DMS 273 treated with DMSO at 0.1 percent for 48 hours (cell line): ENCODE measurements at regions not wholly inside any gene's neighbourhood (a gene's known extent, or its start where the extent isn't known, plus 50 kb on each side); places are given as distances from the start of the nearest gene placed in this dataset.

Experiments
- DNase-seq: peaks from one replicate; lab custom pipeline; 2025; lab: John Stamatoyannopoulos, UW

GRCh38 chr6:37105148-37106050, 64.6 kb upstream of the PIM1 start:
- no peak for DNase-seq

- DNase-seq: no peak
Observed at GRCh38 chr6:37106051-37106363, 63.9 kb upstream of the PIM1 start.

DNA sequence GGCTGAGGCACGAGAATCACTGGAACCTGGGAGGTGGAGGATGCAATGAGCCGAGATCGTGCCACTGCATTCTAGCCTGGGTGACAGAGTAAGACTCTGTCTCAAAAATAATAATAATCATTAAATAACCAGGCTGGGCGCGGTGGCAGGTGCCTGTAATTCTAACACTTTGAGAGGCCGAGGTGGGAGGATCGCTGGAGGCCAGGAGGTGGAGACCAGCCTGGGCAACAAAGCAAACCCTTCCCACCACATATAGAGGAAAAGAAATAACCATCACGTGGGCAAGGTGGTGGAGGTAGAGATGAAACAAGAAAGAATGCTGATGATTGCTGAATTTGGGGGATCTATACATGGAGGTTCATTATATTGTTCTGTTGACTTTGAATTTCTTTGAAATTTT, 63.4 kb upstream of the PIM1 start:
- DNase-seq: no peak

DNA sequence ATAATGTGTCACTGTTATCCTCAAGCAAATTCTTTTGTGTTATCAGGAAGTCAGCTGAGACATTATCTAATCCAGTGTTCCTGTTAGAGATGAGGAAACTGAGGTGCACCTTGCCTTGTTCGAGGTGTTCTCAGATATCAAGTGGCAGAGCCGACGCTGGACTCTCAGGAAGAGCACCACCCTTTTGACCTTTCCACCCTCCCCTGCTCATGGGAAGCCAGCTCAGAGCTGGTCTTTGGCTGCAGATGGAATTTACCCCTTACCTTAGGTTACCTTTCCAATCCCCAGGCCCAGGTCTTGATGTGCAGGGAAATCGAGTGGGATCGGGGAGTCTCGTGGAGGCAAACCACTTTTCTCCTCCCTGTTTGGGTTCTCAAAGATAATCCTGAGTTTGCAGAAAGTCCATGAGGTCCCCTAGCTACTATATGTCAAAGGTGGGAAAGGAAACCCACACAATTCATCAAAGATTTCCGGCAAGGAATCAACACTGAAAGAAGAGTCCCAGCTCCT, 62.9 kb upstream of the PIM1 start:
- no peak for DNase-seq

- DNase-seq: no peak
Observed at GRCh38 chr6:37109714-37110499, 60.0 kb upstream of the PIM1 start.

DNA sequence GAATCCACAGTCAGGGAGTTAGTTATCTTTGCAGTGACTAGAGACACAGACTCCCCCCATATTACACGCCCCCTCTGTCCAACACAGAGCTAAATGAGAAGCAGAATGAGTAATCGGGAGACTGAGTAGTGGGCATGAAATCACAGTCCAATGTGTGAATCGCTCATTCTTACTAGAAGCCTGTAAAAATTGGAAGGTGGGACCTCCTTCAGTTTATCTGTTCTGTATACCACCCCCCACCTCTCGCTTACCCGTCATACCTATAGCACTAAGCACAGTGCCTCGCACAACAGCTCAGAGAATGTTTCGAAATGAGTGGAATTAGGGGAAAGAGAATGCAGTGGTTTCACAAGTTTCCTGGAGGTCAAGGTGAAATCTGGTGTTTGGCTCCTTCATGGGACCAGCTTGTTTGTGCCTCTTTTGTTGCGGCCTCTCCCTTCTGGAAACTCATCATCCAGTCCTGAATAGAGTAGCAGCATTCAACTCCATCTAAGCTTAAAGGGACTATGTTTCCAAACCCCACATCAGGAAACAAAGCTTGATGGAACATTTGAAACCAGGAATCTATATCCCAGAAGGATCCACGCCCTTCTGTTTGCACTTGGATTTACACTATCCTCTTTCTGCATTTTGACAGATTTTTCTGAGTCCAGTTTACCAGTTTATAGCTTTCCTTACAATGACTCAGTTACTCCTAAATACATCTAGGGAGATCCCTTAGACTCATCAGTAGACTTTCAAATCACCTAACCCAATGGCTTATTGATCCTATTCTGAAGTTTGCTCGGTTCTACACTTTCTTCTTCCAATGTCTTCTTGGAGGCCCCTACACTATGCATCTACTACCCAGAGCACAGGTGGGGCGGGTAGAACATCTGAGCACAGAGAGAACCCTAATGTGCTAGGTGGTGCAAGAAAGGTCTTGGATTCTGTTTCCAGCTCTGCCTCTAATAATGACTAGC, 59.2 kb upstream of the PIM1 start:
- no peak for DNase-seq

GRCh38 chr6:37113976-37114375, 56.0 kb upstream of the PIM1 start:
- no peak for DNase-seq

DNA sequence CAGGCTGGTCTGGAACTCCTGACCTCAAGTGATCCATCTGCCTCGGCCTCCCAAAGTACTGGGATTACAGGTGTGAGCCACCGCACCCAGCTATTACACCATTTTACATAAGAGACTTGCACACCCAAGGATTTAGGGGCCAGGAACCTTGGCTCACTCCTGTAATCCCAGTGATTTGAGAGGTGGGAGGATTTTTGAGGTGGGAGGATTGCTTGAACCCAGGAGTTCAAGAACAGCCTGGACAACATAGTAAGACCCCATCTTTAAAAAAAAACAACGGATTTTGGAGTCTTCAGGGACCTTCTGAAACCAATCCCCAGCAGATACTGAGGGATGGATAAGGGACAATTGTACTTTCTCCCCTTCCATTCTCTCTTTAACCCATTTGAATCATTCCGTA, 55.3 kb upstream of the PIM1 start:
- no peak for DNase-seq

- DNase-seq: no peak
Observed at GRCh38 chr6:37115236-37115895, 54.6 kb upstream of the PIM1 start.

DNA sequence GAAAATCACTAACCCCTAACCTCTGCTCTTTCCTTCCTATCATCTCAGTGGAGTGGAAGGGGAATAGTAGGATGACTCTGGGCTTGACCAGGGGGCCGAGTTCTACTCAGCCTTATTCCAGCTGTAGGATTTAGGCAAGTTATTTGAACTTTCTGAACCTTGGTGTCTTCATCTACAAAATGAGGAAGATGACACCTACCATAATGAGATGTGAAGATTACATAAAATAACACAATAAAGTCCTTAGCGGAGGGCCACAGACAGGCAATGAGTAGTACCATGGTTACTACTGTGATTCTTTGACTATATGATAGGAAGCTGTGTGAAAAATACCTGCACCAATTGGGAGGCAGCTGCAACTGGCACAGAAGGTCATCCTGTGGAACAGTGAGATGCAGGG, 53.6 kb upstream of the PIM1 start:
- no peak for DNase-seq

GRCh38 chr6:37119387-37119886, 50.5 kb upstream of the PIM1 start:
- DNase-seq: no peak
